Esophagus (tissue), 2 donors: ENCODE measurements at regions not wholly inside any gene's neighbourhood (a gene's known extent, or its start where the extent isn't known, plus 50 kb on each side); places are given as distances from the start of the nearest gene placed in this dataset.

Experiments
- H3K27ac ChIP-seq, 2 donors: one replicate each; pipeline ENCODE4 v1.5.1; 2013; ENCODE audit warnings: low read depth in 2 of 2, mild to moderate bottlenecking in 2 of 2, inconsistent platforms in 1 of 2, low read length in 1 of 2, moderate library complexity in 1 of 2
- H3K27me3 ChIP-seq, 2 donors: one replicate each; pipeline ENCODE4 v1.6.1; 2013; ENCODE audit warnings: low read length in 2 of 2, control low read depth in 1 of 2, mild to moderate bottlenecking in 1 of 2; ENCODE audit not compliant: insufficient read depth in 2 of 2, control insufficient read depth in 1 of 2
- H3K36me3 ChIP-seq, 2 donors: one replicate each; pipeline ENCODE4 v1.6.1; 2013; ENCODE audit warnings: low read length in 1 of 2; ENCODE audit not compliant: control insufficient read depth in 2 of 2, insufficient read depth in 2 of 2
- H3K4me1 ChIP-seq, 2 donors: one replicate each; pipeline ENCODE4 v1.6.1; 2013; ENCODE audit warnings: low read length in 1 of 2; ENCODE audit not compliant: control insufficient read depth in 2 of 2, insufficient read depth in 2 of 2
- H3K4me3 ChIP-seq, 2 donors: one replicate each; pipeline ENCODE4 v1.5.1; 2013; ENCODE audit warnings: low read length in 2 of 2, mild to moderate bottlenecking in 2 of 2, low read depth in 1 of 2, moderate library complexity in 1 of 2
- H3K9me3 ChIP-seq, 2 donors: one replicate each; pipeline ENCODE4 v1.6.1; 2013; ENCODE audit warnings: mild to moderate bottlenecking in 2 of 2, low read depth in 1 of 2, low read length in 1 of 2, moderate library complexity in 1 of 2; ENCODE audit not compliant: control insufficient read depth in 2 of 2, insufficient read depth in 1 of 2
- WGBS, 2 donors: extraction: QIAGEN DNeasy Blood & Tissue Kit; methylation state at CpG; one replicate each; pipeline ENCODE4 v1.1.7; 2013; 5-methylcytosine and 5-hydroxymethylcytosine counted together
- donor health status: healthy with polysubstance abuse.
- donor health status: Bipolar disorder and iron deficiency.

- H3K9me3 ChIP-seq, result no peaks in the 10 kb centered on the region
These were observed 120.5 kb upstream of the BTBD3 start for GRCh38 chr20:11797156-11797555.

GRCh38 chr20:11799281-11799684, 118.4 kb upstream of the BTBD3 start:
- 46 to 57% methylated on average over 2 of the region's 2 CpGs for WGBS, 2 donors
- Histone ChIP-seq H3K4me1 (no peaks in the 10 kb centered on the region), H3K4me3 (no peak overlapping the region), H3K27ac (no peak overlapping the region), H3K9me3 (no peaks in the 10 kb centered on the region), H3K36me3 (no peaks in the 10 kb centered on the region), H3K27me3 (no peaks in the 10 kb centered on the region)

More at GRCh38 chr20:11797156-11797555, 120.5 kb upstream of the BTBD3 start:
- H3K36me3 ChIP-seq, result no peaks in the 10 kb centered on the region
- H3K27me3 ChIP-seq, result no peaks in the 10 kb centered on the region
- H3K4me1 ChIP-seq, result no peaks in the 10 kb centered on the region
- H3K27ac ChIP-seq, result no peak overlapping the region
- no peak overlapping the region for H3K4me3 ChIP-seq

GRCh38 chr20:11807054-11808048, 110.3 kb upstream of the BTBD3 start:
- H3K9me3 ChIP-seq, result no peaks in the 10 kb centered on the region
- H3K27me3 ChIP-seq, result no peaks in the 10 kb centered on the region
- H3K27ac ChIP-seq, result no peak overlapping the region
- H3K4me1 ChIP-seq, result peaks cover 0 to 2% of the 10 kb centered on the region in 2 donors
- H3K36me3 ChIP-seq, result no peaks in the 10 kb centered on the region
- no peak overlapping the region for H3K4me3 ChIP-seq
- WGBS, 2 donors, result 20 to 38% methylated on average over 4 of the region's 4 CpGs

- H3K9me3 ChIP-seq, result no peaks in the 10 kb centered on the region
- WGBS, 2 donors, result 72 to 76% methylated on average over 5 of the region's 5 CpGs
- H3K27me3 ChIP-seq, result no peaks in the 10 kb centered on the region
These were observed 108.9 kb upstream of the BTBD3 start for GRCh38 chr20:11808841-11809240.

GRCh38 chr20:11810311-11811083, 107.2 kb upstream of the BTBD3 start:
- H3K36me3 ChIP-seq, result no peaks in the 10 kb centered on the region
- 69 to 75% methylated on average over 4 of the region's 4 CpGs for WGBS, 2 donors
- H3K4me1 ChIP-seq, result peaks cover 0 to 2% of the 10 kb centered on the region in 2 donors
- H3K4me3 ChIP-seq, result no peak overlapping the region
- H3K27me3 ChIP-seq, result no peaks in the 10 kb centered on the region
- H3K9me3 ChIP-seq, result no peaks in the 10 kb centered on the region
- H3K27ac ChIP-seq, result no peak overlapping the region

More at GRCh38 chr20:11808841-11809240, 108.9 kb upstream of the BTBD3 start:
- no peak overlapping the region for H3K4me3 ChIP-seq
- no peak overlapping the region for H3K27ac ChIP-seq
- no peaks in the 10 kb centered on the region for H3K36me3 ChIP-seq
- peaks cover 0 to 2% of the 10 kb centered on the region in 2 donors for H3K4me1 ChIP-seq

GRCh38 chr20:11813106-11813890, 104.4 kb upstream of the BTBD3 start:
- H3K36me3 ChIP-seq, result no peaks in the 10 kb centered on the region
- H3K9me3 ChIP-seq, result no peaks in the 10 kb centered on the region
- no peaks in the 10 kb centered on the region for H3K27me3 ChIP-seq
- no peak overlapping the region for H3K27ac ChIP-seq
- H3K4me1 ChIP-seq, result peaks cover 0 to 2% of the 10 kb centered on the region in 2 donors
- no peak overlapping the region for H3K4me3 ChIP-seq
- WGBS, 2 donors, result 93 to 96% methylated on average over 14 of the region's 14 CpGs

- Histone ChIP-seq H3K4me3 (no peak overlapping the region), H3K27me3 (no peaks in the 10 kb centered on the region), H3K4me1 (peaks cover 0 to 2% of the 10 kb centered on the region in 2 donors), H3K36me3 (no peaks in the 10 kb centered on the region), H3K27ac (no peak overlapping the region), H3K9me3 (no peaks in the 10 kb centered on the region)
- WGBS, 2 donors, result 95 to 98% methylated on average over 3 of the region's 3 CpGs
These were observed 103.4 kb upstream of the BTBD3 start for GRCh38 chr20:11814267-11814666.

- Histone ChIP-seq H3K27me3 (no peaks in the 10 kb centered on the region), H3K36me3 (no peaks in the 10 kb centered on the region), H3K4me1 (no peaks in the 10 kb centered on the region), H3K4me3 (no peak overlapping the region), H3K27ac (no peak overlapping the region), H3K9me3 (no peaks in the 10 kb centered on the region)
- WGBS, 2 donors, result 88 to 95% methylated on average over 1 of the region's 1 CpG
These were observed 96.9 kb upstream of the BTBD3 start for GRCh38 chr20:11820838-11821237.

DNA sequence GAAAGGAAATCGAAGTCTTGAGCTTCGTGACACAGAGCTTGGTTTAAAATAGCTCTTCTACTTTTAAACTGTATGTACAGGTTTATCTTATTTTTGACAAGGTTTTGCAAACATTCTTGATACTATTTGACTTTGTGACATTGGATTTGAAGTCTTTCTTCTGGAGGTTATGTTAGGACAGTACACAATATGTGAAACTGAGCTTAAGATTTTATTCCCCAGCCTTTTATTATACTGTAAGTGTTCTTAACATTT, 95.2 kb upstream of the BTBD3 start:
- Histone ChIP-seq H3K27ac (no peak overlapping the region), H3K4me3 (no peak overlapping the region), H3K27me3 (no peaks in the 10 kb centered on the region), H3K9me3 (no peaks in the 10 kb centered on the region), H3K36me3 (no peaks in the 10 kb centered on the region), H3K4me1 (no peaks in the 10 kb centered on the region)
- WGBS, 2 donors, result 13 to 28% methylated on average over 2 of the region's 2 CpGs
